Osteoblast (primary cell): ENCODE measurements at regions not wholly inside any gene's neighbourhood (a gene's known extent, or its start where the extent isn't known, plus 50 kb on each side); places are given as distances from the start of the nearest gene placed in this dataset.

Source experiments
- DNase-seq: peaks from one replicate; pipeline ENCODE4 v3.0.0; 2011; ENCODE audit warnings: low spot score, mixed read lengths; ENCODE audit not compliant: insufficient read length; ENCODE audit errors: missing footprints
- H2AFZ ChIP-seq: 2 replicates; pipeline ENCODE4 v1.6.0; 2011; ENCODE audit warnings: mild to moderate bottlenecking, low read length
- H3K27ac ChIP-seq: 2 replicates; pipeline ENCODE4 v1.5.1; 2011; ENCODE audit warnings: mild to moderate bottlenecking, low read depth, low read length, moderate library complexity
- H3K27me3 ChIP-seq: 2 replicates; pipeline ENCODE4 v1.6.0; 2012; ENCODE audit warnings: mild to moderate bottlenecking, control low read depth, inconsistent platforms, low read length, moderate library complexity; ENCODE audit not compliant: insufficient read depth
- H3K36me3 ChIP-seq: 2 replicates; pipeline ENCODE4 v1.5.1; 2011; ENCODE audit warnings: mild to moderate bottlenecking, low read length, control low read depth, moderate library complexity; ENCODE audit not compliant: insufficient read depth
- H3K4me1 ChIP-seq: 2 replicates; pipeline ENCODE4 v1.5.1; 2011; ENCODE audit warnings: mild to moderate bottlenecking, low read length, control low read depth, moderate library complexity; ENCODE audit not compliant: insufficient read depth
- H3K4me2 ChIP-seq: 2 replicates; pipeline ENCODE4 v1.6.0; 2011; ENCODE audit warnings: mild to moderate bottlenecking, low read length; ENCODE audit not compliant: insufficient read depth
- H3K4me3 ChIP-seq: fragments of 200-600 bp; sonication (generic); 3 replicates; pipeline ENCODE4 v1.5.1; 2012; ENCODE audit warnings: mild to moderate bottlenecking, low read length, inconsistent platforms; ENCODE audit not compliant: insufficient read depth
- H3K79me2 ChIP-seq: 2 replicates; pipeline ENCODE4 v1.6.0; 2012; ENCODE audit warnings: mild to moderate bottlenecking, low read length, control low read depth, inconsistent platforms; ENCODE audit not compliant: insufficient read depth
- H3K9me3 ChIP-seq: 2 replicates; pipeline ENCODE4 v1.5.1; 2011; ENCODE audit warnings: low read depth, low read length, control low read depth
- H4K20me1 ChIP-seq: 2 replicates; pipeline ENCODE4 v1.6.0; 2012; ENCODE audit warnings: mild to moderate bottlenecking, low read length, control low read depth; ENCODE audit not compliant: insufficient read depth
- CTCF ChIP-seq: IDR thresholded peaks from 2 replicates; pipeline ENCODE4 v1.5.1; 2011; ENCODE audit warnings: mild to moderate bottlenecking, low read depth, low read length, moderate library complexity; ENCODE audit errors: extremely low read depth

- TF ChIP-seq CTCF = no peak
- Histone ChIP-seq H4K20me1 (no peaks in the 10 kb centered on the region), H3K27me3 (no peaks in the 10 kb centered on the region), H3K4me2 (no peak overlapping the region), H2AFZ (no peak overlapping the region), H3K79me2 (no peaks in the 10 kb centered on the region), H3K4me1 (no peaks in the 10 kb centered on the region), H3K36me3 (no peaks in the 10 kb centered on the region), H3K27ac (no peak overlapping the region), H3K9me3 (no peaks in the 10 kb centered on the region), H3K4me3 (no peak overlapping the region)
- DNase-seq = no peak
These were observed 201.8 kb upstream of the LARGE1 start for GRCh38 chr22:34122042-34122441.

GRCh38 chr22:34129691-34130486 lies 209.6 kb upstream of the LARGE1 start:
- H4K20me1 ChIP-seq = no peaks in the 10 kb centered on the region
- no peaks in the 10 kb centered on the region for H3K36me3 ChIP-seq
- no peaks in the 10 kb centered on the region for H3K4me1 ChIP-seq
- no peak for DNase-seq
- H3K4me3 ChIP-seq = no peak overlapping the region
- H3K79me2 ChIP-seq = no peaks in the 10 kb centered on the region
- H3K4me2 ChIP-seq = no peak overlapping the region
- no peak for TF ChIP-seq CTCF
- no peak overlapping the region for H2AFZ ChIP-seq
- H3K27ac ChIP-seq = no peak overlapping the region
- H3K9me3 ChIP-seq = peaks cover 9% of the 10 kb centered on the region
- no peaks in the 10 kb centered on the region for H3K27me3 ChIP-seq

GRCh38 chr22:34135749-34136148 lies 215.5 kb upstream of the LARGE1 start:
- Histone ChIP-seq H3K4me1 (no peaks in the 10 kb centered on the region), H3K27ac (no peak overlapping the region), H3K36me3 (no peaks in the 10 kb centered on the region), H3K4me2 (no peak overlapping the region), H3K27me3 (no peaks in the 10 kb centered on the region), H2AFZ (no peak overlapping the region), H3K4me3 (no peak overlapping the region), H3K9me3 (peaks cover 4% of the 10 kb centered on the region), H3K79me2 (no peaks in the 10 kb centered on the region), H4K20me1 (no peaks in the 10 kb centered on the region)
- no peak for DNase-seq
- TF ChIP-seq CTCF = no peak

- H3K4me2 ChIP-seq = no peak overlapping the region
- H3K27me3 ChIP-seq = no peaks in the 10 kb centered on the region
- no peak overlapping the region for H3K27ac ChIP-seq
- no peak for TF ChIP-seq CTCF
- H3K36me3 ChIP-seq = no peaks in the 10 kb centered on the region
- no peak for DNase-seq
- H3K4me3 ChIP-seq = no peak overlapping the region
- no peaks in the 10 kb centered on the region for H3K9me3 ChIP-seq
- H2AFZ ChIP-seq = no peak overlapping the region
- no peaks in the 10 kb centered on the region for H3K79me2 ChIP-seq
- no peaks in the 10 kb centered on the region for H4K20me1 ChIP-seq
- H3K4me1 ChIP-seq = no peaks in the 10 kb centered on the region
These were observed 229.7 kb upstream of the LARGE1 start for GRCh38 chr22:34150023-34150422.
